ENCODE measurements at regions not wholly inside any gene's neighbourhood (a gene's known extent, or its start where the extent isn't known, plus 50 kb on each side); places are given as distances from the start of the nearest gene placed in this dataset.
"Not testable (repeated sequence)": the region's sequence is repeated elsewhere in the genome, so short reads cannot be mapped to it uniquely, and the experiment has no call there.

GRCh38 chr14:106170163-106170658 is 643.8 kb downstream of the TMEM121 start:
- H3K27me3 ChIP-seq (replicated peaks in 1 of 4; ENCODE audit: control extremely low read depth in 1 of 4, control insufficient read depth in 3 of 4, insufficient read depth in 4 of 4, low read length in 3 of 4); H3K79me2 ChIP-seq (ENCODE audit: control insufficient read depth, insufficient read depth, low read length); H3K9me3 Mint-ChIP-seq (ENCODE audit: insufficient read depth); H3K36me3 ChIP-seq (replicated peaks in 1 of 2; ENCODE audit: control extremely low read depth in 1 of 2, control insufficient read depth in 1 of 2, extremely low read depth in 1 of 2, insufficient read depth in 2 of 2, low read length in 1 of 2); H3K4me2 ChIP-seq (replicated peaks; ENCODE audit: low read depth, low read length, poor library complexity, severe bottlenecking); H3K4me1 ChIP-seq (ENCODE audit: control insufficient read depth in 2 of 2, insufficient read depth in 2 of 2, low read length in 2 of 2); POLR2A ChIA-PET; H3K27ac ChIP-seq (ENCODE audit: low read length in 2 of 2); H3K9ac ChIP-seq (ENCODE audit: low read length); H3K4me3 ChIP-seq (ENCODE audit: control extremely low read depth in 1 of 5, extremely low read depth in 1 of 5, insufficient read depth in 1 of 5, low read depth in 2 of 5, low read length in 4 of 5); intact Hi-C loops (cut with micrococcal nuclease); H3K9me3 ChIP-seq (ENCODE audit: control extremely low read depth in 1 of 3, control insufficient read depth in 2 of 3, insufficient read depth in 1 of 3, low read length in 2 of 3); H3K4me3 Mint-ChIP-seq; H3K27ac Mint-ChIP-seq; H4K20me1 ChIP-seq (ENCODE audit: control insufficient read depth, insufficient read depth, low read length, poor library complexity, severe bottlenecking); H2AFZ ChIP-seq (ENCODE audit: insufficient read depth, low read depth, low read length, poor library complexity, severe bottlenecking); ATAC-seq (ENCODE audit: low read depth); CTCF ChIA-PET; H3K4me1 Mint-ChIP-seq: not testable (repeated sequence)
- DNase-seq: peak; percentile 54
- peak; percentile 53 for TF ChIP-seq CTCF (IDR thresholded peaks at IDR 0.05)
- peaks cover 14% of the 10 kb centered on the region for H3K27me3 Mint-ChIP-seq
- 91% methylated on average over 4 of the region's 13 CpGs for WGBS (ENCODE audit: insufficient coverage)

- CTCF ChIA-PET: no interaction called here
- Histone ChIP-seq H4K20me1 (ENCODE audit: control insufficient read depth, insufficient read depth, low read length, poor library complexity, severe bottlenecking) (no peaks in the 10 kb centered on the region), H3K36me3 (replicated peaks in 1 of 2; ENCODE audit: control extremely low read depth in 1 of 2, control insufficient read depth in 1 of 2, extremely low read depth in 1 of 2, insufficient read depth in 2 of 2, low read length in 1 of 2) (no peaks in the 10 kb centered on the region), H3K9ac (ENCODE audit: low read length) (no peak overlapping the region), H3K79me2 (ENCODE audit: control insufficient read depth, insufficient read depth, low read length) (no peaks in the 10 kb centered on the region), H3K9me3 (ENCODE audit: control extremely low read depth in 1 of 3, control insufficient read depth in 2 of 3, insufficient read depth in 1 of 3, low read length in 2 of 3) (peaks cover 0 to 4% (median 0%) of the 10 kb centered on the region in 3 donors), H3K27me3 (replicated peaks in 1 of 4; ENCODE audit: control extremely low read depth in 1 of 4, control insufficient read depth in 3 of 4, insufficient read depth in 4 of 4, low read length in 3 of 4) (no peaks in the 10 kb centered on the region), H3K27ac (ENCODE audit: low read length in 2 of 2) (no peak overlapping the region), H3K4me1 (ENCODE audit: control insufficient read depth in 2 of 2, insufficient read depth in 2 of 2, low read length in 2 of 2) (no peaks in the 10 kb centered on the region), H3K4me2 (replicated peaks; ENCODE audit: low read depth, low read length, poor library complexity, severe bottlenecking) (no peak overlapping the region), H2AFZ (ENCODE audit: insufficient read depth, low read depth, low read length, poor library complexity, severe bottlenecking) (no peak overlapping the region), H3K4me3 (ENCODE audit: control extremely low read depth in 1 of 5, extremely low read depth in 1 of 5, insufficient read depth in 1 of 5, low read depth in 2 of 5, low read length in 4 of 5) (no peak overlapping the region)
- 50% methylated on average over 2 of the region's 7 CpGs for WGBS (ENCODE audit: insufficient coverage)
- intact Hi-C loops (cut with micrococcal nuclease): no loop called here
- Mint-ChIP-seq H3K4me3 (no peak overlapping the region), H3K9me3 (ENCODE audit: insufficient read depth) (no peaks in the 10 kb centered on the region), H3K27me3 (peaks cover 3% of the 10 kb centered on the region), H3K4me1 (no peaks in the 10 kb centered on the region), H3K27ac (no peak overlapping the region)
- ATAC-seq (ENCODE audit: low read depth) (no peak), DNase-seq (no peak)
- POLR2A ChIA-PET: no interaction called here
- no peak for TF ChIP-seq CTCF (IDR thresholded peaks at IDR 0.05)
- TF ChIP-seq EZH2 (IDR thresholded peaks at IDR 0.05; ENCODE audit: borderline replicate concordance, insufficient read depth, low read depth, low read length, poor library complexity, severe bottlenecking): no peak
Measured at GRCh38 chr14:106174206-106174605, 647.8 kb downstream of the TMEM121 start.

- H3K4me3 ChIP-seq (ENCODE audit: control extremely low read depth in 1 of 5, extremely low read depth in 1 of 5, insufficient read depth in 1 of 5, low read depth in 2 of 5, low read length in 4 of 5); H3K36me3 ChIP-seq (replicated peaks in 1 of 2; ENCODE audit: control extremely low read depth in 1 of 2, control insufficient read depth in 1 of 2, extremely low read depth in 1 of 2, insufficient read depth in 2 of 2, low read length in 1 of 2); H3K4me3 Mint-ChIP-seq; H3K9me3 Mint-ChIP-seq (ENCODE audit: insufficient read depth); DNase-seq; H3K4me2 ChIP-seq (replicated peaks; ENCODE audit: low read depth, low read length, poor library complexity, severe bottlenecking); H3K4me1 ChIP-seq (ENCODE audit: control insufficient read depth in 2 of 2, insufficient read depth in 2 of 2, low read length in 2 of 2); H4K20me1 ChIP-seq (ENCODE audit: control insufficient read depth, insufficient read depth, low read length, poor library complexity, severe bottlenecking); H3K27me3 ChIP-seq (replicated peaks in 1 of 4; ENCODE audit: control extremely low read depth in 1 of 4, control insufficient read depth in 3 of 4, insufficient read depth in 4 of 4, low read length in 3 of 4); H3K9me3 ChIP-seq (ENCODE audit: control extremely low read depth in 1 of 3, control insufficient read depth in 2 of 3, insufficient read depth in 1 of 3, low read length in 2 of 3); H3K79me2 ChIP-seq (ENCODE audit: control insufficient read depth, insufficient read depth, low read length); H3K27ac Mint-ChIP-seq; H2AFZ ChIP-seq (ENCODE audit: insufficient read depth, low read depth, low read length, poor library complexity, severe bottlenecking); H3K9ac ChIP-seq (ENCODE audit: low read length); POLR2A ChIA-PET; H3K4me1 Mint-ChIP-seq; ATAC-seq (ENCODE audit: low read depth); H3K27ac ChIP-seq (ENCODE audit: low read length in 2 of 2); intact Hi-C loops (cut with micrococcal nuclease): not testable (repeated sequence)
- H3K27me3 Mint-ChIP-seq: peaks cover 20% of the 10 kb centered on the region
- CTCF ChIA-PET: interaction anchor here (0.6 kb wide), 1 partner anchor 469 kb away, joined by 3 read pairs; no protein-coding TSS in a partner anchor
- 80% methylated on average over 1 of the region's 7 CpGs for WGBS (ENCODE audit: insufficient coverage)
Measured at GRCh38 chr14:106177266-106178246, 651.2 kb downstream of the TMEM121 start.
